ENCODE measurements at regions not wholly inside any gene's neighbourhood (a gene's known extent, or its start where the extent isn't known, plus 50 kb on each side); places are given as distances from the start of the nearest gene placed in this dataset.
A peak's percentile ranks its signal among the peaks of the same experiment; 100 is the strongest.
"Not testable (repeated sequence)": the region's sequence is repeated elsewhere in the genome, so short reads cannot be mapped to it uniquely, and the experiment has no call there.

- no peak overlapping the region for H3K9ac ChIP-seq (ENCODE audit: low read length)
- no peaks in the 10 kb centered on the region for H3K4me1 ChIP-seq (ENCODE audit: control insufficient read depth, insufficient read depth, low read length)
- no peaks in the 10 kb centered on the region for H3K36me3 ChIP-seq (ENCODE audit: control insufficient read depth, insufficient read depth, low read length)
- no peaks in the 10 kb centered on the region for H3K9me3 ChIP-seq (ENCODE audit: control insufficient read depth, insufficient read depth, low read depth, low read length)
- no peak overlapping the region for H3K27ac ChIP-seq (ENCODE audit: low read depth, low read length)
- no peaks in the 10 kb centered on the region for H3K27me3 ChIP-seq (ENCODE audit: control insufficient read depth, insufficient read depth, low read length)
- H3K4me3 ChIP-seq (ENCODE audit: low read depth, low read length), result no peak overlapping the region
These were observed 93.8 kb downstream of the CRLF2 start for GRCh38 chrX:1118572-1119199.

- H3K36me3 ChIP-seq (ENCODE audit: control insufficient read depth, insufficient read depth, low read length); H3K27me3 ChIP-seq (ENCODE audit: control insufficient read depth, insufficient read depth, low read length); H3K27ac ChIP-seq (ENCODE audit: low read depth, low read length); H3K9ac ChIP-seq (ENCODE audit: low read length); H3K9me3 ChIP-seq (ENCODE audit: control insufficient read depth, insufficient read depth, low read depth, low read length); H3K4me3 ChIP-seq (ENCODE audit: low read depth, low read length): not testable (repeated sequence)
- peaks cover 20% of the 10 kb centered on the region for H3K4me1 ChIP-seq (ENCODE audit: control insufficient read depth, insufficient read depth, low read length)
These were observed 97.0 kb downstream of the CRLF2 start for GRCh38 chrX:1115411-1115810.

GRCh38 chrX:1112321-1112720 lies 100.1 kb downstream of the CRLF2 start:
- peak overlapping the region; percentile 29 for H3K9ac ChIP-seq (ENCODE audit: low read length)
- H3K4me1 ChIP-seq (ENCODE audit: control insufficient read depth, insufficient read depth, low read length), result peaks cover 24% of the 10 kb centered on the region
- H3K36me3 ChIP-seq (ENCODE audit: control insufficient read depth, insufficient read depth, low read length), result no peaks in the 10 kb centered on the region
- H3K9me3 ChIP-seq (ENCODE audit: control insufficient read depth, insufficient read depth, low read depth, low read length), result no peaks in the 10 kb centered on the region; the same call in 1 of the 2 replicates
- H3K4me3 ChIP-seq (ENCODE audit: low read depth, low read length), result peak overlapping the region; percentile 43
- H3K27ac ChIP-seq (ENCODE audit: low read depth, low read length), result peak overlapping the region; percentile 13; the same call in 1 of the 2 replicates
- H3K27me3 ChIP-seq (ENCODE audit: control insufficient read depth, insufficient read depth, low read length), result peaks cover 5% of the 10 kb centered on the region

- H3K4me1 ChIP-seq (ENCODE audit: control insufficient read depth, insufficient read depth, low read length), result peaks cover 28% of the 10 kb centered on the region
- H3K36me3 ChIP-seq (ENCODE audit: control insufficient read depth, insufficient read depth, low read length), result no peaks in the 10 kb centered on the region
- H3K27ac ChIP-seq (ENCODE audit: low read depth, low read length), result peak overlapping the region; percentile 13; the same call in 1 of the 2 replicates
- peak overlapping the region; percentile 55 for H3K4me3 ChIP-seq (ENCODE audit: low read depth, low read length)
- peaks cover 10% of the 10 kb centered on the region for H3K27me3 ChIP-seq (ENCODE audit: control insufficient read depth, insufficient read depth, low read length)
- H3K9ac ChIP-seq (ENCODE audit: low read length), result peak overlapping the region; percentile 29
- H3K9me3 ChIP-seq (ENCODE audit: control insufficient read depth, insufficient read depth, low read depth, low read length), result no peaks in the 10 kb centered on the region; the same call in 1 of the 2 replicates
These were observed 100.7 kb downstream of the CRLF2 start for GRCh38 chrX:1111601-1112300.

GRCh38 chrX:1109580-1110119 lies 102.8 kb downstream of the CRLF2 start:
- Histone ChIP-seq H3K27me3 (ENCODE audit: control insufficient read depth, insufficient read depth, low read length) (peaks cover 22% of the 10 kb centered on the region), H3K9me3 (ENCODE audit: control insufficient read depth, insufficient read depth, low read depth, low read length) (no peaks in the 10 kb centered on the region; the same call in 1 of the 2 replicates), H3K27ac (ENCODE audit: low read depth, low read length) (no peak overlapping the region), H3K9ac (ENCODE audit: low read length) (no peak overlapping the region), H3K4me1 (ENCODE audit: control insufficient read depth, insufficient read depth, low read length) (peaks cover 28% of the 10 kb centered on the region), H3K36me3 (ENCODE audit: control insufficient read depth, insufficient read depth, low read length) (no peaks in the 10 kb centered on the region), H3K4me3 (ENCODE audit: low read depth, low read length) (no peak overlapping the region)

GRCh38 chrX:1108501-1109445 lies 103.7 kb downstream of the CRLF2 start:
- peak overlapping the region; percentile 70 for H3K27ac ChIP-seq (ENCODE audit: low read depth, low read length)
- no peaks in the 10 kb centered on the region for H3K36me3 ChIP-seq (ENCODE audit: control insufficient read depth, insufficient read depth, low read length)
- no peaks in the 10 kb centered on the region; the same call in 1 of the 2 replicates for H3K9me3 ChIP-seq (ENCODE audit: control insufficient read depth, insufficient read depth, low read depth, low read length)
- H3K9ac ChIP-seq (ENCODE audit: low read length), result peak overlapping the region; percentile 64
- peak overlapping the region; percentile 38 for H3K4me3 ChIP-seq (ENCODE audit: low read depth, low read length)
- H3K27me3 ChIP-seq (ENCODE audit: control insufficient read depth, insufficient read depth, low read length), result peaks cover 22% of the 10 kb centered on the region
- peaks cover 28% of the 10 kb centered on the region for H3K4me1 ChIP-seq (ENCODE audit: control insufficient read depth, insufficient read depth, low read length)

- Histone ChIP-seq H3K9ac (ENCODE audit: low read length) (no peak overlapping the region), H3K4me1 (ENCODE audit: control insufficient read depth, insufficient read depth, low read length) (peaks cover 21% of the 10 kb centered on the region), H3K4me3 (ENCODE audit: low read depth, low read length) (no peak overlapping the region), H3K27me3 (ENCODE audit: control insufficient read depth, insufficient read depth, low read length) (peaks cover 17% of the 10 kb centered on the region), H3K9me3 (ENCODE audit: control insufficient read depth, insufficient read depth, low read depth, low read length) (no peaks in the 10 kb centered on the region; the same call in 1 of the 2 replicates), H3K36me3 (ENCODE audit: control insufficient read depth, insufficient read depth, low read length) (no peaks in the 10 kb centered on the region), H3K27ac (ENCODE audit: low read depth, low read length) (no peak overlapping the region)
These were observed 105.8 kb downstream of the CRLF2 start for GRCh38 chrX:1106478-1107210.

- peaks cover 13% of the 10 kb centered on the region for H3K4me1 ChIP-seq (ENCODE audit: control insufficient read depth, insufficient read depth, low read length)
- H3K4me3 ChIP-seq (ENCODE audit: low read depth, low read length), result no peak overlapping the region
- H3K9ac ChIP-seq (ENCODE audit: low read length), result no peak overlapping the region
- no peak overlapping the region for H3K27ac ChIP-seq (ENCODE audit: low read depth, low read length)
- peaks cover 17% of the 10 kb centered on the region for H3K27me3 ChIP-seq (ENCODE audit: control insufficient read depth, insufficient read depth, low read length)
- H3K36me3 ChIP-seq (ENCODE audit: control insufficient read depth, insufficient read depth, low read length), result no peaks in the 10 kb centered on the region
- no peaks in the 10 kb centered on the region; the same call in 1 of the 2 replicates for H3K9me3 ChIP-seq (ENCODE audit: control insufficient read depth, insufficient read depth, low read depth, low read length)
These were observed 106.6 kb downstream of the CRLF2 start for GRCh38 chrX:1105671-1106419.

- H3K36me3 ChIP-seq (ENCODE audit: control insufficient read depth, insufficient read depth, low read length); H3K4me3 ChIP-seq (ENCODE audit: low read depth, low read length); H3K4me1 ChIP-seq (ENCODE audit: control insufficient read depth, insufficient read depth, low read length): not testable (repeated sequence)
These were observed 107.4 kb downstream of the CRLF2 start for GRCh38 chrX:1105031-1105430.

GRCh38 chrX:1103360-1103759 lies 109.1 kb downstream of the CRLF2 start:
- H3K9ac ChIP-seq (ENCODE audit: low read length), result no peak overlapping the region
- no peak overlapping the region for H3K27ac ChIP-seq (ENCODE audit: low read depth, low read length)
- peaks cover 32% of the 10 kb centered on the region for H3K27me3 ChIP-seq (ENCODE audit: control insufficient read depth, insufficient read depth, low read length)
- 0 out of 2 replicates have a peak, but pooled peaks cover 4% of the 10 kb centered on the region for H3K4me1 ChIP-seq (ENCODE audit: control insufficient read depth, insufficient read depth, low read length)
- no peaks in the 10 kb centered on the region for H3K9me3 ChIP-seq (ENCODE audit: control insufficient read depth, insufficient read depth, low read depth, low read length)
- no peak overlapping the region for H3K4me3 ChIP-seq (ENCODE audit: low read depth, low read length)
- H3K36me3 ChIP-seq (ENCODE audit: control insufficient read depth, insufficient read depth, low read length), result no peaks in the 10 kb centered on the region

More at GRCh38 chrX:1105031-1105430, 107.4 kb downstream of the CRLF2 start:
- H3K9ac ChIP-seq (ENCODE audit: low read length); H3K9me3 ChIP-seq (ENCODE audit: control insufficient read depth, insufficient read depth, low read depth, low read length); H3K27ac ChIP-seq (ENCODE audit: low read depth, low read length): not testable (repeated sequence)
- H3K27me3 ChIP-seq (ENCODE audit: control insufficient read depth, insufficient read depth, low read length), result peaks cover 24% of the 10 kb centered on the region
